Left lung (tissue), 4 donors: ENCODE measurements at regions not wholly inside any gene's neighbourhood (a gene's known extent, or its start where the extent isn't known, plus 50 kb on each side); places are given as distances from the start of the nearest gene placed in this dataset.

ENCODE experiments used
- ATAC-seq: fragments of 200-7000 bp; cut with Tn5 transposase; one replicate; pipeline ENCODE4 v1.9.1; 2020; ENCODE audit warnings: moderate library complexity
- DNase-seq, 4 donors: peaks; one replicate each; pipeline ENCODE4 v3.0.0-alpha.2; 2013 to 2020
- H3K27ac ChIP-seq, 2 donors: fragments of 200-600 bp; sonication (generic) in 1 of 2; one replicate each; pipeline versions ENCODE4 v1.5.0 to v1.8.0; 2020 to 2021
- H3K27me3 ChIP-seq, 2 donors: fragments of 200-600 bp; sonication (generic) in 1 of 2; one replicate each; pipeline versions ENCODE4 v1.5.0 to v1.8.0; 2020 to 2021
- H3K36me3 ChIP-seq, 2 donors: fragments of 200-600 bp; sonication (generic) in 1 of 2; one replicate each; pipeline versions ENCODE4 v1.5.0 to v1.8.0; 2020 to 2021
- H3K4me1 ChIP-seq, 2 donors: fragments of 200-600 bp; one replicate each; pipeline ENCODE4 v1.8.0; 2021
- H3K4me3 ChIP-seq, 2 donors: fragments of 200-600 bp; sonication (generic) in 1 of 2; one replicate each; pipeline versions ENCODE4 v1.5.0 to v1.8.0; 2020 to 2021; ENCODE audit warnings: mild to moderate bottlenecking in 1 of 2
- H3K9me3 ChIP-seq, 2 donors: fragments of 200-600 bp; sonication (generic) in 1 of 2; one replicate each; pipeline versions ENCODE4 v1.5.0 to v1.8.0; 2020 to 2021
- CTCF ChIP-seq, 2 donors: fragments of 200-600 bp; sonication (generic) in 1 of 2; IDR thresholded peaks; one replicate each; pipeline versions ENCODE4 v1.5.0 to v1.8.0; 2021; ENCODE audit warnings: antibody characterized with exemption in 2 of 2
- intact Hi-C, 2 donors: fragments of 100-400 bp; cut with DNase I; formaldehyde crosslinking; loops; one replicate each; pipeline versions ENCODE4 v1.11.2 to v1.14.2; 2022
- donor health status: DM: no; HTN: yes; CAD: no.
- donor health status: DM: no; HTN: no; CAD: no.

- Histone ChIP-seq H3K36me3 (no peaks in the 10 kb centered on the region), H3K4me1 (no peaks in the 10 kb centered on the region), H3K27ac (no peak overlapping the region), H3K9me3 (no peaks in the 10 kb centered on the region), H3K4me3 (no peak overlapping the region), H3K27me3 (no peaks in the 10 kb centered on the region)
- ATAC-seq (peak; percentile 78), DNase-seq (peak in 1 of 4 donors; percentile 17)
- no peak for TF ChIP-seq CTCF (IDR thresholded peaks at IDR 0.05)
- intact Hi-C loops = no loop called here
Measured at GRCh38 chr4:187464573-187464972, 531.0 kb upstream of the ZFP42 start.

DNA sequence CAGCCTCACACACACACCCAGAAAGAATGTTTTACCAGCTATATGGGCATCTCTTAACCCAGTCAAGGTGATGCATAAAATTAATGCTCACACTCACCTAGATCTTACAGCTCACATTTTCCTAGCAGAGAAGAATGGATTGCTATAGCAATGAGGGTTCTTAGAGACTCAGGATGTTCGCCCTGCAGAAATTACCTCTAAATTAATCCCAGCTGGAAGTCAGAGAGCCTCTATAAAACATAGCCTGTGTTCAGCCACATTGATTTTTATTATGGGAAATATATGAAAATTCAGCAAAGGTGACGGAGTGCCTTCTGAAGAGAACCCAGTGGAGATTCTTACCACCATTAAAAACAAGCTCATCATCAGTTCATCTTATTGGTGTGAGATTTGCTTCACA is 528.3 kb upstream of the ZFP42 start:
- Histone ChIP-seq H3K27me3 (no peaks in the 10 kb centered on the region), H3K4me1 (no peaks in the 10 kb centered on the region), H3K9me3 (no peaks in the 10 kb centered on the region), H3K27ac (no peak overlapping the region), H3K4me3 (no peak overlapping the region), H3K36me3 (no peaks in the 10 kb centered on the region)
- intact Hi-C loops = no loop called here
- DNase-seq (no peak), ATAC-seq (no peak)
- TF ChIP-seq CTCF (IDR thresholded peaks at IDR 0.05) = no peak

DNA sequence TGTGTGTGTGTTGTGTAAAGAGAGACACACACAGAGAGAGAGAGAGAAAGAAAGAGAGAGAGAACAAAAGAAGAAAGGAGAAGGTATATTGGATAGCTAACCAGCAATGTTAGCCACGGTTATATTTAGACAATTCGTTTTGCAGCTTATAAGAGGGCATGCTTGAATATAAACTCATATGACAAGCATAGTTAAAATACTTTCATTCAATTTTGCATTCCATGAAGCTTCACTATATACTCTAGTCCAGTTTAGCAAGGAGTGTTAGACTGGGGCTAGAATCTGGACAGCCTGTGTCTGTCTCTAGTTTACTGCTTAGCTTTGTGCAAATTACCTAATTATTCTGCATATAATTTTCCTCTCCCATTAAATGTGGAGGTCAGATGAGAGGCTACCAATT is 525.9 kb upstream of the ZFP42 start:
- H3K27ac ChIP-seq = no peak overlapping the region
- intact Hi-C loops = no loop called here
- H3K4me1 ChIP-seq = no peaks in the 10 kb centered on the region
- no peaks in the 10 kb centered on the region for H3K27me3 ChIP-seq
- ATAC-seq (no peak), DNase-seq (no peak)
- H3K36me3 ChIP-seq = no peaks in the 10 kb centered on the region
- H3K9me3 ChIP-seq = no peaks in the 10 kb centered on the region
- H3K4me3 ChIP-seq = no peak overlapping the region
- TF ChIP-seq CTCF (IDR thresholded peaks at IDR 0.05) = no peak

GRCh38 chr4:187470061-187470460 is 525.5 kb upstream of the ZFP42 start:
- no peak for DNase-seq
- H3K27me3 ChIP-seq = no peaks in the 10 kb centered on the region
- no peaks in the 10 kb centered on the region for H3K36me3 ChIP-seq
- no peak for TF ChIP-seq CTCF (IDR thresholded peaks at IDR 0.05)
- no peak overlapping the region for H3K4me3 ChIP-seq
- intact Hi-C loops = no loop called here
- no peaks in the 10 kb centered on the region for H3K4me1 ChIP-seq
- ATAC-seq = no peak
- no peaks in the 10 kb centered on the region for H3K9me3 ChIP-seq
- H3K27ac ChIP-seq = no peak overlapping the region

DNA sequence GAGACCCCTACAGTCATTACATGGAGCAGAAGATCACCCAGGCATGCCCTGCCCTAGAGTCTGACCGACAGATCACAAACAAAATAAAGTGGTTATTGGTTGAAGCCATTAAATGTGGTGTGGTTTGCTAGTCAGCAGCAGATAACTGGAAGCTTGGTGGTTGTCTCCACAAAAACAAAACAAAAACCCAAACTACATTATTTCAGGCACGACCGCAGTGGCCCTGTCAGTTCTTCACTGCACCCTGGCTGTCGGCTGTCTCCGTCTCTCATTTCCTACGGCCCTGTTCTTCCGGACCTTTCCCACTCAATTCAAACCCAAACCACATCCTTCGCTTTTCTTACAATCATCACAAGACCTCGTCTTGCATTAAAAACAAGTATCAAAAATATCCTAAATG is 521.3 kb upstream of the ZFP42 start:
- no peaks in the 10 kb centered on the region for H3K9me3 ChIP-seq
- no peaks in the 10 kb centered on the region for H3K27me3 ChIP-seq
- H3K36me3 ChIP-seq = no peaks in the 10 kb centered on the region
- no peaks in the 10 kb centered on the region for H3K4me1 ChIP-seq
- DNase-seq (no peak), ATAC-seq (no peak)
- intact Hi-C loops = no loop called here
- no peak overlapping the region for H3K4me3 ChIP-seq
- TF ChIP-seq CTCF (IDR thresholded peaks at IDR 0.05) = no peak
- no peak overlapping the region for H3K27ac ChIP-seq
